Endodermal cell (in vitro differentiated cells): ENCODE measurements at regions not wholly inside any gene's neighbourhood (a gene's known extent, or its start where the extent isn't known, plus 50 kb on each side); places are given as distances from the start of the nearest gene placed in this dataset.

Source experiments
- DNase-seq: peaks from one replicate; pipeline ENCODE4 v3.0.0-alpha.2; 2017
- H3K27ac ChIP-seq: 2 replicates; pipeline ENCODE4 v1.5.1; 2013; ENCODE audit warnings: mild to moderate bottlenecking, low read depth, low read length, moderate library complexity
- H3K27me3 ChIP-seq: 2 replicates; pipeline ENCODE4 v1.6.1; 2013; ENCODE audit warnings: mild to moderate bottlenecking, low read length, moderate library complexity; ENCODE audit not compliant: insufficient read depth, control insufficient read depth, poor library complexity, severe bottlenecking
- H3K36me3 ChIP-seq: 2 replicates; pipeline ENCODE4 v1.7.0; 2013; ENCODE audit warnings: mild to moderate bottlenecking, low read length, moderate library complexity; ENCODE audit not compliant: control insufficient read depth, insufficient read depth
- H3K4me1 ChIP-seq: one replicate; pipeline ENCODE4 v1.7.0; 2013; ENCODE audit warnings: low read length; ENCODE audit not compliant: control insufficient read depth, insufficient read depth
- H3K4me3 ChIP-seq: 2 replicates; pipeline ENCODE4 v1.5.1; 2013; ENCODE audit warnings: mild to moderate bottlenecking, low read length, moderate library complexity
- H3K9ac ChIP-seq: 2 replicates; pipeline ENCODE4 v1.6.1; 2013; ENCODE audit warnings: mild to moderate bottlenecking, low read length, moderate library complexity; ENCODE audit not compliant: poor library complexity, severe bottlenecking; ENCODE audit errors: extremely low read depth
- H3K9me3 ChIP-seq: 2 replicates; pipeline ENCODE4 v1.6.1; 2013; ENCODE audit warnings: mild to moderate bottlenecking, low read length, moderate library complexity; ENCODE audit not compliant: control insufficient read depth
- H3K27ac Mint-ChIP-seq: 2 replicates; pipeline ENCODE4 v1.8.0; 2020; ENCODE audit warnings: mixed read lengths
- H3K27me3 Mint-ChIP-seq: 2 replicates; pipeline ENCODE4 v1.8.0; 2021; ENCODE audit warnings: mild to moderate bottlenecking, mixed read lengths; ENCODE audit not compliant: insufficient read depth
- H3K36me3 Mint-ChIP-seq: 2 replicates; pipeline ENCODE4 v1.8.0; 2020; ENCODE audit warnings: low read depth, mixed read lengths
- H3K4me1 Mint-ChIP-seq: 2 replicates; pipeline ENCODE4 v1.8.0; 2020; ENCODE audit warnings: mixed read lengths
- H3K4me3 Mint-ChIP-seq: 2 replicates; pipeline ENCODE4 v1.8.0; 2020; ENCODE audit warnings: mild to moderate bottlenecking, moderate library complexity, mixed read lengths
- H3K9me3 Mint-ChIP-seq: 2 replicates; pipeline ENCODE4 v1.8.0; 2020; ENCODE audit warnings: mild to moderate bottlenecking, mixed read lengths
- WGBS, 2 experiments: methylation state at CpG; one replicate each; pipeline versions ENCODE4 v1.1.5 to v1.1.7; 2013; ENCODE audit warnings: missing lambda C conversion rate in 2 of 2, mixed read lengths in 1 of 2; ENCODE audit not compliant: insufficient coverage in 1 of 2, insufficient read length in 1 of 2; 5-methylcytosine and 5-hydroxymethylcytosine counted together
- TF ChIP-seq, protein P1 (sequence below): fragments of 200-600 bp; sonication (generic); conservative IDR thresholded peaks from 2 replicates; pipeline ENCODE4 v1.5.0; 2021; ENCODE audit warnings: antibody characterized with exemption, mild to moderate bottlenecking

DNA sequence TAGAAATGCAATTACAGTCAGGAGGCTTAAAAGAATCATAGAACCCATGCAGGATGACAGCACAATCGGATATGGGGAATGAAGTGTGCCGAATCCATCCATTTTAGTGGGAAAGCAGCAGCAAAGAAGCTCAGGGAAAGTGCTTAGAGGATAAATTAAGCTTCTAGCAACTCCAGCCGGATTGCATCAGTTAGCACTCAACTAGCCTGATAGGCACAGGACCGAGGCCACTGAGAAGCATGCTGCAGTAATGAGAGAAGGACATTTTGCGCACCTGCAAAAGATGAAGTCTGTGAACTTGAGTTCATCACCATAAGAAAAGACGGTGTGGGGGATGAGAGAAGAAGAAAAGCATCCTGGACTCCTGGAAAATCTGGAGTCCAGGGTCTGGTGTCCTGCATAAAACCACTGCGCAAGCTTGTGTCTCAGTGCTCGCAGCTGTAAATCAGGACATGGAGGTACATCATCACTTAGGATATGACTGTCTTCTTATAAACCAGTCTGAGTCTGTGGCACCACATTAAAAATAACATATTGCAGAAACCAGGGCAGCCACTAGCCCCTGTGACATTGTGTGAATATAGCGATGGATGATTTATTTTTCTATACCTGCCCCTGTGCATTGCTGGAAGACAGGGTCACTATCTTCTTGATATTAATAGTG is 665.5 kb upstream of the SOX11 start:
- Histone ChIP-seq H3K9ac (no peak overlapping the region), H3K4me1 (no peaks in the 10 kb centered on the region), H3K9me3 (peaks cover 11% of the 10 kb centered on the region), H3K27me3 (no peaks in the 10 kb centered on the region), H3K27ac (no peak overlapping the region), H3K4me3 (no peak overlapping the region), H3K36me3 (no peaks in the 10 kb centered on the region)
- DNase-seq, result no peak
- no peaks in the 10 kb centered on the region for H3K27me3 Mint-ChIP-seq
- 92 to 94% methylated on average over 8 to 9 of the region's 9 CpGs for WGBS, 2 experiments
- peaks cover 23% of the 10 kb centered on the region for H3K9me3 Mint-ChIP-seq
- H3K4me1 Mint-ChIP-seq, result no peaks in the 10 kb centered on the region
- no peak overlapping the region for H3K4me3 Mint-ChIP-seq
- TF ChIP-seq, protein P1, sequence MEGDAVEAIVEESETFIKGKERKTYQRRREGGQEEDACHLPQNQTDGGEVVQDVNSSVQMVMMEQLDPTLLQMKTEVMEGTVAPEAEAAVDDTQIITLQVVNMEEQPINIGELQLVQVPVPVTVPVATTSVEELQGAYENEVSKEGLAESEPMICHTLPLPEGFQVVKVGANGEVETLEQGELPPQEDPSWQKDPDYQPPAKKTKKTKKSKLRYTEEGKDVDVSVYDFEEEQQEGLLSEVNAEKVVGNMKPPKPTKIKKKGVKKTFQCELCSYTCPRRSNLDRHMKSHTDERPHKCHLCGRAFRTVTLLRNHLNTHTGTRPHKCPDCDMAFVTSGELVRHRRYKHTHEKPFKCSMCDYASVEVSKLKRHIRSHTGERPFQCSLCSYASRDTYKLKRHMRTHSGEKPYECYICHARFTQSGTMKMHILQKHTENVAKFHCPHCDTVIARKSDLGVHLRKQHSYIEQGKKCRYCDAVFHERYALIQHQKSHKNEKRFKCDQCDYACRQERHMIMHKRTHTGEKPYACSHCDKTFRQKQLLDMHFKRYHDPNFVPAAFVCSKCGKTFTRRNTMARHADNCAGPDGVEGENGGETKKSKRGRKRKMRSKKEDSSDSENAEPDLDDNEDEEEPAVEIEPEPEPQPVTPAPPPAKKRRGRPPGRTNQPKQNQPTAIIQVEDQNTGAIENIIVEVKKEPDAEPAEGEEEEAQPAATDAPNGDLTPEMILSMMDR, result no peak
- H3K36me3 Mint-ChIP-seq, result no peaks in the 10 kb centered on the region
- H3K27ac Mint-ChIP-seq, result no peak overlapping the region

DNA sequence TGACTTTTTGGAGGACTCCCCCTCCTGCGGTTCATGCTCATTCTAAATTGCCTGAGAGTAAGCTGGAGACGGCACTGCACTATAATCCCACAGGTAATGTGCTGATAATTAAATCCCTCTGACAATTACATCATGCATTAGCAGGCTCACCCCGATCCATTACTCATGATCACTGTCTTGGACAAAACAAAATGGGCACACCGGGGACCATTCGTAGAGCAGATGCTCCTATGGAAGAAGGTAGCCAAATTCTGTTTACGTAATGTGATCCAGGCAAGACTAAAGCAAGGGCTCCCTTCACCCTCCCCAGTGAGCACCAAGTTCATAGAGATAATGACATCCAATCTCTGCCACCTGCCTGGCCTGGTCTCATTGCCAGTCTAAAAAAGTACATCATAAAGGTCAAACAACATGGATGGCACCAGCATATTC is 657.1 kb upstream of the SOX11 start:
- Histone ChIP-seq H3K4me3 (no peak overlapping the region), H3K4me1 (no peaks in the 10 kb centered on the region), H3K27ac (no peak overlapping the region), H3K9me3 (no peaks in the 10 kb centered on the region), H3K27me3 (no peaks in the 10 kb centered on the region), H3K9ac (no peak overlapping the region), H3K36me3 (no peaks in the 10 kb centered on the region)
- TF ChIP-seq, protein P1, result no peak
- H3K9me3 Mint-ChIP-seq, result no peaks in the 10 kb centered on the region
- WGBS, 2 experiments, result 96 to 100% methylated on average over 4 to 6 of the region's 6 CpGs
- no peak overlapping the region for H3K4me3 Mint-ChIP-seq
- no peaks in the 10 kb centered on the region for H3K27me3 Mint-ChIP-seq
- peaks cover 4% of the 10 kb centered on the region for H3K4me1 Mint-ChIP-seq
- no peak overlapping the region for H3K27ac Mint-ChIP-seq
- no peaks in the 10 kb centered on the region for H3K36me3 Mint-ChIP-seq
- no peak for DNase-seq

DNA sequence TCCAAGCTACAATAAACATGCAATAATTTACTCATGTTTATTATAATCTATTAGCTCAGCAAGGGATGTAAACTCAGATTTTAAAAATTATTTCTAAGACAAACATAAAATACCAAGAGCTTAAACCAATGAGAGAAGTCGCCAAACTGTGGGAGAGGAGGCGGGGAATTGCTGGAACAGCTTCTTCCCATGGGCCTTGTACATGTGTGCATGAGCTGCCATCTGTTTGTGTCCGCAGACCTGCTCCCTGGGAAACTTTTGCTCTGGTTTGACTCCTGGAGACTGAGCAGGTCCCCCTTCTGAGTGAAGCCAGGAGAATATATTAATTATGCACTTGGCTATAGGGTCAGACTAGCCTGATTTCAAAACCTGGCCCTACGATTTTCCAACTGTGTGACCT is 655.9 kb upstream of the SOX11 start:
- Histone ChIP-seq H3K4me1 (no peaks in the 10 kb centered on the region), H3K9ac (no peak overlapping the region), H3K27me3 (no peaks in the 10 kb centered on the region), H3K9me3 (no peaks in the 10 kb centered on the region), H3K4me3 (no peak overlapping the region), H3K36me3 (no peaks in the 10 kb centered on the region), H3K27ac (no peak overlapping the region)
- no peak overlapping the region for H3K4me3 Mint-ChIP-seq
- WGBS, 2 experiments, result 82 to 90% methylated on average over 1 to 4 of the region's 4 CpGs
- no peaks in the 10 kb centered on the region for H3K9me3 Mint-ChIP-seq
- H3K36me3 Mint-ChIP-seq, result no peaks in the 10 kb centered on the region
- H3K27ac Mint-ChIP-seq, result no peak overlapping the region
- H3K27me3 Mint-ChIP-seq, result no peaks in the 10 kb centered on the region
- DNase-seq, result no peak
- TF ChIP-seq, protein P1, result no peak
- peaks cover 4% of the 10 kb centered on the region for H3K4me1 Mint-ChIP-seq
